Thoracic aorta (tissue), 2 donors: ENCODE measurements at regions not wholly inside any gene's neighbourhood (a gene's known extent, or its start where the extent isn't known, plus 50 kb on each side); places are given as distances from the start of the nearest gene placed in this dataset.

Source experiments
- ATAC-seq: fragments of 150-250 bp; one replicate; pipeline ENCODE4 v1.8.0; 2017; ENCODE audit warnings: low read depth; ENCODE audit not compliant: insufficient number of reproducible peaks, low FRiP score
- DNase-seq: peaks from one replicate; pipeline ENCODE4 v3.0.0-alpha.2; 2020; ENCODE audit warnings: low spot score
- H3K27ac ChIP-seq, 2 donors: fragments of 200-600 bp; sonication (generic); 1 replicate in 1 of 2; 2 replicates in 1 of 2; pipeline ENCODE4 v1.5.1; 2016; ENCODE audit warnings: mild to moderate bottlenecking in 2 of 2, moderate library complexity in 2 of 2
- H3K27me3 ChIP-seq: fragments of 200-600 bp; sonication (generic); replicated peaks from 2 replicates; pipeline ENCODE4 v1.6.0; 2016; ENCODE audit warnings: mild to moderate bottlenecking; ENCODE audit not compliant: insufficient read depth
- H3K36me3 ChIP-seq: fragments of 200-600 bp; sonication (generic); one replicate; pipeline ENCODE4 v1.5.1; 2016
- H3K4me1 ChIP-seq, 2 donors: fragments of 200-600 bp; sonication (generic); 1 replicate in 1 of 2; 2 replicates in 1 of 2; pipeline versions ENCODE4 v1.5.1 to v1.6.0; 2016; ENCODE audit warnings: low read depth in 2 of 2, mild to moderate bottlenecking in 1 of 2; ENCODE audit not compliant: control insufficient read depth in 1 of 2
- H3K4me3 ChIP-seq: fragments of 200-600 bp; sonication (generic); 2 replicates; pipeline ENCODE4 v1.5.1; 2016; ENCODE audit warnings: mild to moderate bottlenecking
- H3K9me3 ChIP-seq: fragments of 200-600 bp; sonication (generic); 2 replicates; pipeline ENCODE4 v1.5.1; 2016
- CTCF ChIP-seq: fragments of 200-600 bp; sonication (generic); IDR thresholded peaks from one replicate; pipeline ENCODE4 v1.5.1; 2019; ENCODE audit warnings: antibody characterized with exemption

- Histone ChIP-seq H3K9me3 (no peaks in the 10 kb centered on the region), H3K4me1 (no peaks in the 10 kb centered on the region), H3K27ac (no peak overlapping the region), H3K36me3 (no peaks in the 10 kb centered on the region), H3K4me3 (no peak overlapping the region), H3K27me3 (no peaks in the 10 kb centered on the region)
- no peak for TF ChIP-seq CTCF
- DNase-seq = no peak
- no peak for ATAC-seq
These were observed 191.6 kb downstream of the TEX36 start for GRCh38 chr10:125491381-125491780.

GRCh38 chr10:125489731-125490130, 193.2 kb downstream of the TEX36 start:
- Histone ChIP-seq H3K27me3 (no peaks in the 10 kb centered on the region), H3K9me3 (no peaks in the 10 kb centered on the region), H3K27ac (no peak overlapping the region), H3K36me3 (no peaks in the 10 kb centered on the region), H3K4me1 (no peaks in the 10 kb centered on the region), H3K4me3 (no peak overlapping the region)
- no peak for ATAC-seq
- no peak for TF ChIP-seq CTCF
- no peak for DNase-seq

GRCh38 chr10:125485665-125486064, 197.3 kb downstream of the TEX36 start:
- no peaks in the 10 kb centered on the region for H3K36me3 ChIP-seq
- no peak overlapping the region for H3K27ac ChIP-seq
- no peak for TF ChIP-seq CTCF
- H3K4me3 ChIP-seq = no peak overlapping the region
- peaks cover 2% of the 10 kb centered on the region for H3K27me3 ChIP-seq
- ATAC-seq (no peak), DNase-seq (no peak)
- no peaks in the 10 kb centered on the region for H3K9me3 ChIP-seq
- H3K4me1 ChIP-seq = no peaks in the 10 kb centered on the region

- Histone ChIP-seq H3K4me3 (no peak overlapping the region), H3K36me3 (no peaks in the 10 kb centered on the region), H3K27ac (no peak overlapping the region), H3K27me3 (peaks cover 5% of the 10 kb centered on the region), H3K4me1 (no peaks in the 10 kb centered on the region), H3K9me3 (no peaks in the 10 kb centered on the region)
- no peak for TF ChIP-seq CTCF
- no peak for DNase-seq
- no peak for ATAC-seq
These were observed 198.8 kb downstream of the TEX36 start for GRCh38 chr10:125484035-125484732.

- ATAC-seq (no peak), DNase-seq (no peak)
- Histone ChIP-seq H3K27me3 (peaks cover 5% of the 10 kb centered on the region), H3K4me1 (no peaks in the 10 kb centered on the region), H3K36me3 (no peaks in the 10 kb centered on the region), H3K4me3 (no peak overlapping the region), H3K9me3 (no peaks in the 10 kb centered on the region), H3K27ac (no peak overlapping the region)
- no peak for TF ChIP-seq CTCF
These were observed 200.3 kb downstream of the TEX36 start for GRCh38 chr10:125482637-125483036.
